Endothelial cell of umbilical vein (primary cell): ENCODE measurements at regions not wholly inside any gene's neighbourhood (a gene's known extent, or its start where the extent isn't known, plus 50 kb on each side); places are given as distances from the start of the nearest gene placed in this dataset.

Experiments used
- BruUV-seq: library from RNA; stranded (reverse); fragments of 400-500 nt; replicated peaks from 2 replicates; lab custom pipeline; 2021; lab: Mats Ljungman, UMichigan
- CTCF ChIA-PET: fragments of 300-600, 350-600 bp; sonication (Branson Sonifier 250); formaldehyde crosslinking; loops from one replicate; lab custom pipeline; 2021; ENCODE audit warnings: antibody characterized with exemption, inconsistent platforms; lab: Charles Lee
- POLR2A ChIA-PET: fragments of 300-600, 350-600 bp; sonication (Branson Sonifier 250); formaldehyde crosslinking; loops from one replicate; lab custom pipeline; 2021; ENCODE audit warnings: antibody characterized with exemption, inconsistent platforms; lab: Charles Lee
- DNase-seq: peaks from one replicate; pipeline ENCODE4 v3.0.0-alpha.2; 2011; ENCODE audit warnings: low read depth, low spot score
- FAIRE-seq: peaks from 2 replicates; lab custom pipeline; 2011; peaks lifted over from hg19 to GRCh38; lab: Jason Lieb, UNC
- H2AFZ ChIP-seq: 2 replicates; pipeline ENCODE4 v1.6.0; 2012; ENCODE audit warnings: low read depth, low read length, control low read depth, inconsistent platforms
- H3K27ac ChIP-seq: 2 replicates; pipeline ENCODE4 v1.5.1; 2011; ENCODE audit warnings: low read depth, mild to moderate bottlenecking, control low read depth, low read length, moderate library complexity; ENCODE audit not compliant: insufficient read depth
- H3K27me3 ChIP-seq, 2 experiments: 2 replicates each; pipeline versions ENCODE4 v1.6.0 to v1.6.1; 2011; ENCODE audit warnings: low read length in 2 of 2, mixed read lengths in 1 of 2; ENCODE audit not compliant: control insufficient read depth in 2 of 2, insufficient read depth in 2 of 2
- H3K36me3 ChIP-seq, 2 experiments: 2 replicates in 1 of 2; 3 replicates in 1 of 2; pipeline ENCODE4 v1.5.1; 2011; ENCODE audit warnings: low read length in 2 of 2, mild to moderate bottlenecking in 1 of 2, moderate library complexity in 1 of 2; ENCODE audit not compliant: control insufficient read depth in 2 of 2, insufficient read depth in 2 of 2; ENCODE audit errors: extremely low read depth in 1 of 2
- H3K4me1 ChIP-seq: 3 replicates; pipeline ENCODE4 v1.5.1; 2011; ENCODE audit warnings: mild to moderate bottlenecking, low read length; ENCODE audit not compliant: control insufficient read depth, insufficient read depth; ENCODE audit errors: extremely low read depth
- H3K4me2 ChIP-seq: 2 replicates; pipeline ENCODE4 v1.6.1; 2011; ENCODE audit warnings: low read length, control low read depth, mixed read lengths; ENCODE audit not compliant: insufficient read depth
- H3K4me3 ChIP-seq, 3 experiments: fragments of 200-600 bp in 1 of 3; sonication (generic), shearing (Covaris generic) in 1 of 3; replicated peaks in 1 of 3; 2 replicates each; pipeline ENCODE4 v1.5.1; 2011 to 2016; ENCODE audit warnings: control low read depth in 3 of 3, low read length in 3 of 3, mild to moderate bottlenecking in 2 of 3, inconsistent platforms in 1 of 3, low read depth in 1 of 3, moderate library complexity in 1 of 3; ENCODE audit not compliant: insufficient read depth in 1 of 3
- H3K79me2 ChIP-seq: 2 replicates; pipeline ENCODE4 v1.6.0; 2012; ENCODE audit warnings: low read length, inconsistent platforms; ENCODE audit not compliant: control insufficient read depth, insufficient read depth
- H3K9ac ChIP-seq: replicated peaks from 2 replicates; pipeline ENCODE3; 2011; ENCODE audit warnings: low read length, control low read depth; ENCODE audit not compliant: insufficient read depth; ENCODE audit errors: extremely low read depth
- H3K9me1 ChIP-seq: replicated peaks from 3 replicates; pipeline ENCODE4 v1.6.0; 2011; ENCODE audit warnings: mild to moderate bottlenecking, low read length; ENCODE audit not compliant: control insufficient read depth, insufficient read depth; ENCODE audit errors: extremely low read depth
- H3K9me3 ChIP-seq: replicated peaks from 2 replicates; pipeline ENCODE4 v1.5.1; 2012; ENCODE audit warnings: low read length, inconsistent platforms; ENCODE audit not compliant: control insufficient read depth, insufficient read depth
- H4K20me1 ChIP-seq: replicated peaks from 2 replicates; pipeline ENCODE3; 2011; ENCODE audit warnings: mild to moderate bottlenecking, low read length; ENCODE audit not compliant: control insufficient read depth, insufficient read depth; ENCODE audit errors: extremely low read depth
- CTCF ChIP-seq, 2 donors: IDR thresholded peaks; 1 replicate in 1 of 2; 2 replicates in 1 of 2; pipeline ENCODE4 v1.5.1; 2011; ENCODE audit warnings: low read length in 2 of 2, mild to moderate bottlenecking in 2 of 2, moderate library complexity in 2 of 2, control low read depth in 1 of 2, inconsistent platforms in 1 of 2, low read depth in 1 of 2; ENCODE audit not compliant: insufficient read depth in 1 of 2; ENCODE audit errors: extremely low read depth in 1 of 2
- EZH2 ChIP-seq: IDR thresholded peaks from 2 replicates; pipeline ENCODE4 v1.6.1; 2012; ENCODE audit warnings: borderline replicate concordance, low read depth, mild to moderate bottlenecking, moderate library complexity, low read length, inconsistent platforms; ENCODE audit not compliant: severe bottlenecking
- FOS ChIP-seq: IDR thresholded peaks from 2 replicates; pipeline ENCODE4 v1.6.1; 2011; ENCODE audit warnings: mild to moderate bottlenecking, low read length, moderate library complexity, borderline replicate concordance; ENCODE audit not compliant: insufficient read depth
- GATA2 ChIP-seq: IDR thresholded peaks from 2 replicates; pipeline ENCODE4 v1.7.0; 2011; ENCODE audit warnings: low read depth, mild to moderate bottlenecking, moderate library complexity, mixed read lengths, low read length; ENCODE audit not compliant: insufficient read length, insufficient read depth
- JUN ChIP-seq: IDR thresholded peaks from 2 replicates; pipeline ENCODE4 v1.6.1; 2011; ENCODE audit warnings: borderline replicate concordance, low read depth; ENCODE audit not compliant: insufficient read length, insufficient read depth
- MAX ChIP-seq: IDR thresholded peaks from 2 replicates; pipeline ENCODE4 v1.6.1; 2011; ENCODE audit not compliant: insufficient read depth, insufficient read length
- MYC ChIP-seq: IDR thresholded peaks from one replicate; pipeline ENCODE4 v1.6.1; 2011; ENCODE audit warnings: mild to moderate bottlenecking, low read depth, low read length
- POLR2A ChIP-seq: IDR thresholded peaks from 2 replicates; pipeline ENCODE4 v1.6.1; 2012; ENCODE audit warnings: low read depth, mild to moderate bottlenecking, control low read depth, low read length
- POLR2AphosphoS5 ChIP-seq: IDR thresholded peaks from 2 replicates; pipeline ENCODE4 v1.6.1; 2012; ENCODE audit warnings: low read depth, mild to moderate bottlenecking, control low read depth, low read length, moderate library complexity; ENCODE audit not compliant: insufficient read depth
- dilution Hi-C: fragments of 300-500 bp; cut with MboI; formaldehyde crosslinking; loops from one replicate; pipeline ENCODE4 v1.15.0; 2019; ENCODE audit warnings: low sequenced_read_pairs; ENCODE audit not compliant: extremely low pct_ligation_motif_present
- intact Hi-C: fragments of 100-400 bp; cut with micrococcal nuclease; formaldehyde crosslinking; loops from one replicate; pipeline ENCODE4 v1.10.0; 2022

GRCh38 chr15:100788418-100789105, 91.1 kb upstream of the ALDH1A3 start:
- DNase-seq = no peak
- Histone ChIP-seq H3K9me1 (no peaks in the 10 kb centered on the region), H3K9ac (no peak overlapping the region), H3K4me1 (no peaks in the 10 kb centered on the region), H3K9me3 (no peaks in the 10 kb centered on the region), H2AFZ (no peak overlapping the region), H3K79me2 (no peaks in the 10 kb centered on the region), H3K4me2 (no peak overlapping the region), H3K36me3 (no peaks in the 10 kb centered on the region), H3K27me3 (no peaks in the 10 kb centered on the region), H3K27ac (no peak overlapping the region), H4K20me1 (no peaks in the 10 kb centered on the region), H3K4me3 (no peak overlapping the region)
- FAIRE-seq = no peak
- dilution Hi-C loops = no loop called here
- ChIA-PET CTCF (no interaction called here), POLR2A (no interaction called here)
- no TSS peak for BruUV-seq
- intact Hi-C loops = no loop called here
- TF ChIP-seq CTCF (IDR thresholded peaks at IDR 0.05; ENCODE audit: extremely low read depth in 1 of 2, insufficient read depth in 1 of 2, low read depth in 1 of 2, low read length in 2 of 2) (no peak), POLR2AphosphoS5 (no peak), GATA2 (no peak), MYC (no peak), FOS (no peak), EZH2 (no peak), POLR2A (no peak), JUN (no peak), MAX (no peak)
